GM10248 (cell line): ENCODE measurements at regions not wholly inside any gene's neighbourhood (a gene's known extent, or its start where the extent isn't known, plus 50 kb on each side); places are given as distances from the start of the nearest gene placed in this dataset.
A peak's percentile ranks its signal among the peaks of the same experiment; 100 is the strongest.

ENCODE experiments used
- CTCF ChIA-PET: fragments of 300-600 bp; sonication (Branson Sonifier 250); formaldehyde crosslinking; extraction: SDS; loops from one replicate; lab custom pipeline; 2021; ENCODE audit warnings: antibody characterized with exemption; lab: Yijun Ruan, JAX
- POLR2A ChIA-PET: fragments of 350-650 bp; sonication (Branson Sonifier 250); formaldehyde crosslinking; extraction: SDS; loops from one replicate; lab custom pipeline; 2020; ENCODE audit warnings: antibody characterized with exemption; lab: Yijun Ruan, JAX
- DNase-seq: peaks from one replicate; pipeline ENCODE4 v3.0.0; 2012; ENCODE audit errors: extremely low spot score
- CTCF ChIP-seq: IDR thresholded peaks from 2 replicates; pipeline ENCODE4 v1.5.1; 2012; ENCODE audit warnings: mild to moderate bottlenecking, low read depth; ENCODE audit errors: extremely low read depth, missing control alignments, control extremely low read depth

- no peak for DNase-seq
- CTCF ChIA-PET = interaction anchor here (1.8 kb wide), 1 partner anchor 11 kb away, joined by 5 read pairs; no protein-coding TSS in a partner anchor
- POLR2A ChIA-PET = no interaction called here
- no peak for TF ChIP-seq CTCF
These were observed 50.5 kb upstream of the MAP4K3 start for GRCh38 chr2:39487398-39488250.

DNA sequence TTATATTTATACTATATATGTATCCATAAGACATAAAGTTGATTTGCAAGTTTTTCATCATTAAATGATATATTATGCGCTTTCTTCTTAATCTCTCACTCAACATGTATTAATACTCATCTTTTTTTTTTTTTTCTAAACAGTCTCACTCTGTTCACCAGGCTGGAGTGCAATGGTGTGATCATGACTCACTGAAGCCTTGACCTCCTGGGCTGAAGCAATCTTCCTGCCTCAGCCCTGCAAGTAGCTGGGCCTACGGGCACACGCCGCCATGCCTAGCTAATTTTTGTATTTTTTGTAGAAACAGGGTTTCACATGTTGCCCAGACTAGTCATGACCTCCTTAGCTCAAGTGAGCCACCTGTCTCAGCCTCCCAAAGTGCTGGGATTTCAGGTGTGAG lies 51.4 kb upstream of the MAP4K3 start:
- ChIA-PET CTCF (interaction anchor here (1.8 kb wide), 1 partner anchor 12 kb away, joined by 5 read pairs; no protein-coding TSS in a partner anchor), POLR2A (no interaction called here)
- no peak for DNase-seq
- TF ChIP-seq CTCF = no peak

- DNase-seq = no peak
- no peak for TF ChIP-seq CTCF
- ChIA-PET POLR2A (no interaction called here), CTCF (interaction anchor here (1.5 kb wide), 1 partner anchor 25 kb away, joined by 4 read pairs; no protein-coding TSS in a partner anchor)
These were observed 53.5 kb upstream of the MAP4K3 start for GRCh38 chr2:39490586-39490985.

- TF ChIP-seq CTCF = no peak
- POLR2A ChIA-PET = interaction anchor here (0.6 kb wide), 1 partner anchor 757 kb away, joined by 5 read pairs; no protein-coding TSS in a partner anchor
- no peak for DNase-seq
- CTCF ChIA-PET = no interaction called here
These were observed 54.6 kb upstream of the MAP4K3 start for GRCh38 chr2:39491653-39492052.

DNA sequence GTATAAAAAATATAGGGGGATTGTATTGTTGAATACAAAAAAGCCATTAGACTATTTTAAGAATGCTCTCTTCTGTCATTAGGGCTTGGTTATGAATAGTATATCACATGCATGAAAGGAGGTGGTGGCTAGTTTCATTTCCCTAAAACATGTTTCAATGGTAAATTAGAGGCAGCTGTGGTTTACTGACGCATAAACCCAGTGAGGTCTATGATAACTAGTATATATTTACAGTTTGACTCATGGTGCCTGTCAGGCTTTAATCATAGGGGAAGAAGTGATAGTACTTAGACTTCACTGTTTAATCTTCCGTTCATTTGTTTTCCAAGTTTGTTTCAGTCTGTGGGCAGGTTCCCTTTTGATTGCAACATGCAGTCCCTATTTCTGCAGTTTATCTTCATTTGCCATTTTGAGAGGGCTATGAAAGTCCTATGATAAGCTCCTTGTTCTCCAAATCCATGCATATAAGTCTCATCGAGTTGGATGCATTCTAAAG lies 55.1 kb upstream of the MAP4K3 start:
- ChIA-PET CTCF (no interaction called here), POLR2A (interaction anchor here (0.6 kb wide), 1 partner anchor 758 kb away, joined by 5 read pairs; no protein-coding TSS in a partner anchor)
- DNase-seq = peak; percentile 84
- TF ChIP-seq CTCF = no peak

- no peak for TF ChIP-seq CTCF
- CTCF ChIA-PET = no interaction called here
- no peak for DNase-seq
- POLR2A ChIA-PET = no interaction called here
These were observed 55.6 kb upstream of the MAP4K3 start for GRCh38 chr2:39492716-39493115.
